Ovary (tissue), 7 donors: ENCODE measurements at regions not wholly inside any gene's neighbourhood (a gene's known extent, or its start where the extent isn't known, plus 50 kb on each side); places are given as distances from the start of the nearest gene placed in this dataset.

Experiments
- DNase-seq, 5 donors: peaks; one replicate each; pipeline ENCODE4 v3.0.0-alpha.2; 2019 to 2020
- H3K27ac ChIP-seq, 2 donors: fragments of 200-600 bp; one replicate each; pipeline versions ENCODE4 v1.5.1 to v1.8.0; 2019 to 2022
- H3K27me3 ChIP-seq: fragments of 200-600 bp; one replicate; pipeline ENCODE4 v1.8.0; 2022
- H3K36me3 ChIP-seq: fragments of 200-600 bp; sonication (generic); one replicate; pipeline ENCODE4 v1.5.1; 2019
- H3K4me1 ChIP-seq: one replicate; pipeline ENCODE4 v1.8.1; 2013; ENCODE audit warnings: mild to moderate bottlenecking, moderate library complexity; ENCODE audit not compliant: insufficient read depth
- H3K4me3 ChIP-seq: fragments of 200-600 bp; sonication (generic); one replicate; pipeline ENCODE4 v1.5.1; 2017
- H3K9me3 ChIP-seq, 2 donors: fragments of 200-600 bp in 1 of 2; sonication (generic) in 1 of 2; one replicate each; pipeline versions ENCODE4 v1.5.1 to v1.8.1; 2013 to 2019; ENCODE audit warnings: mild to moderate bottlenecking in 1 of 2, moderate library complexity in 1 of 2
- EP300 ChIP-seq: sonication (generic); formaldehyde crosslinking; IDR thresholded peaks from one replicate; pipeline ENCODE4 v1.6.1; 2017; ENCODE audit warnings: antibody characterized with exemption
- POLR2A ChIP-seq: fragments of 450-650 bp; IDR thresholded peaks from one replicate; pipeline ENCODE4 v1.6.1; 2017; ENCODE audit warnings: antibody characterized with exemption, mild to moderate bottlenecking, moderate library complexity
- WGBS, 3 donors: extraction: QIAGEN DNeasy Blood & Tissue Kit in 1 of 3; methylation state at CpG; one replicate each; pipeline versions ENCODE4 v1.1.5 to v1.1.7; 2013 to 2017; 5-methylcytosine and 5-hydroxymethylcytosine counted together
- intact Hi-C, 4 donors: fragments of 100-400 bp; cut with DNase I; formaldehyde crosslinking; loops; one replicate each; pipeline versions ENCODE4 v1.11.0 to v1.15.1; 2022 to 2023
- TF ChIP-seq, protein P1 (sequence below), 3 donors: fragments of 450-650 bp in 2 of 3; fragments of 200-600 bp in 1 of 3; IDR thresholded peaks; one replicate each; pipeline versions ENCODE4 v1.5.1 to v1.8.0; 2016 to 2022; ENCODE audit warnings: antibody characterized with exemption in 3 of 3, mild to moderate bottlenecking in 1 of 3
- donor health status: DM: no; HTN: no; CAD: no; lungs with moderate emphysema.
- donor health status: DM: no; HTN: no; CAD: no.
- donor health status: Bipolar disorder and iron deficiency.
- donor health status: DM: no; HTN: no; CAD: no.
- donor health status: DM: yes; HTN: yes; CAD: no.

DNA sequence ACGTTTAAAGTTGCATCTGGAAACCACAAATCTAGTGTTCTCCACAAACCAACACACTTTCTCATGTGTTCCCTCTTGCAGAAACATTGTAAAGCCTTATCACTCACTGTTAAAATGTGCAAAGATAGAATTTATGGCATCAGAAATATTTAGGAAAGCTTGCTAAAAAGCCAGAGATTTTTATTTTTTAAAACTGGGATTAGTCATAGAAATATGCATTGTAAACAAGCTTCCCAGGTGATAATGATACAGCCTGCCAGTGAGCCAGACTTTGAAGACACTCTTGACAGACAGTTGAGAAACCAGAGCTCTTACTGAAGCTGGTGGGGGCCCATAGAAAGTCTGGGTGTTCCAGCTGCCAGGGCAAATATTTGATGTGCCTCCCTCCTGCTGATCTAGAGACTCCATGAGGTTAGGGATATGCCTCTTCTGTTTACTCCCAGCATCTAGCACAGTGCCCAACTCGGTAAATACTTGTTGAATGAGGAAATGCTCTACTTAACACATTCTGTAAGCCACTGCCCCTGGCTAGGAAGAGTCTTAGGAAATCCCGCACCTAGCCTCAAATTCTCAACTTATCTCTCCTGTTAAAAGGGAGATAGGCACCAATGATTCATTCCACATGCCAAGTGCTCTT, 179.0 kb upstream of the RASGEF1B start:
- no peaks in the 10 kb centered on the region for H3K27me3 ChIP-seq
- DNase-seq: no peak
- no peaks in the 10 kb centered on the region for H3K36me3 ChIP-seq
- 48 to 60% (median 51%) methylated on average over 3 of the region's 3 CpGs for WGBS, 3 donors
- intact Hi-C loops: no loop called here
- no peaks in the 10 kb centered on the region for H3K4me1 ChIP-seq
- H3K4me3 ChIP-seq: no peak overlapping the region
- H3K27ac ChIP-seq: no peak overlapping the region
- TF ChIP-seq POLR2A (no peak), EP300 (no peak)
- TF ChIP-seq, protein P1, sequence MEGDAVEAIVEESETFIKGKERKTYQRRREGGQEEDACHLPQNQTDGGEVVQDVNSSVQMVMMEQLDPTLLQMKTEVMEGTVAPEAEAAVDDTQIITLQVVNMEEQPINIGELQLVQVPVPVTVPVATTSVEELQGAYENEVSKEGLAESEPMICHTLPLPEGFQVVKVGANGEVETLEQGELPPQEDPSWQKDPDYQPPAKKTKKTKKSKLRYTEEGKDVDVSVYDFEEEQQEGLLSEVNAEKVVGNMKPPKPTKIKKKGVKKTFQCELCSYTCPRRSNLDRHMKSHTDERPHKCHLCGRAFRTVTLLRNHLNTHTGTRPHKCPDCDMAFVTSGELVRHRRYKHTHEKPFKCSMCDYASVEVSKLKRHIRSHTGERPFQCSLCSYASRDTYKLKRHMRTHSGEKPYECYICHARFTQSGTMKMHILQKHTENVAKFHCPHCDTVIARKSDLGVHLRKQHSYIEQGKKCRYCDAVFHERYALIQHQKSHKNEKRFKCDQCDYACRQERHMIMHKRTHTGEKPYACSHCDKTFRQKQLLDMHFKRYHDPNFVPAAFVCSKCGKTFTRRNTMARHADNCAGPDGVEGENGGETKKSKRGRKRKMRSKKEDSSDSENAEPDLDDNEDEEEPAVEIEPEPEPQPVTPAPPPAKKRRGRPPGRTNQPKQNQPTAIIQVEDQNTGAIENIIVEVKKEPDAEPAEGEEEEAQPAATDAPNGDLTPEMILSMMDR (IDR thresholded peaks at IDR 0.05): no peak
- H3K9me3 ChIP-seq: no peaks in the 10 kb centered on the region

DNA sequence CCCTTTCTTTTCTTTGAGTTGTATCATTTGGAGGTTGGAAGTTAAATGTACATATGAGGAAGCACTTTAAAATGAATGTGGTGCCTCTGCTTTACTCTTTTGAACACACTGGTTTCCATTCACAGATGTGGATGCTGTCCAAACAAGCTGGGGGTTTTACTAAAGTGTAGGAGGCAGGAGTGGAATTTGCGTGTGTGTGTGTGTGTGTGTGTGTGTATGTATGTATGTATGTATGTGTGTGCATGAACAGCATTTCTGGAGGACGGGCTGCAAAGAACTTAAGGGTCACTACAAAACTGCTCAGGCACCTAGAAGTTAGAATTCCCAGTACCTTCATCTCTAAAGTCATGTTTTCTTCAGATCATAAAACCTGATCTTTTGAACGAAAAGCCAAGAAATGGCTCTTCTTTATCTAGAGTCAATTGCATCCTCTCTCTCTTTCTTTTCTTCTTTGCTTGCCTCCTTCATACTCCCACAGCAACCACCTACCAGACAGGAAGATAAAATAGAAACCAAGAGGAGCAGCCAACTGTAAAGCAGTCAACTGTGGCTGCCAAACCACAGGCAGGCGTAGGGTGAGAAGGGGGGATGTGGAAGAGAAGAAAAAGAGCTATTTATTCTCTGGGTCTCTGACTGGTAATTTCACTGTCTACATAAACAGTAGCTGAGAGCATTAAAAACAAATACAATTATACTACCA, 177.0 kb upstream of the RASGEF1B start:
- TF ChIP-seq POLR2A (no peak), EP300 (no peak)
- TF ChIP-seq, protein P1 (IDR thresholded peaks at IDR 0.05): no peak
- no peaks in the 10 kb centered on the region for H3K9me3 ChIP-seq
- WGBS, 3 donors: 19 to 27% (median 22%) methylated on average over 4 of the region's 4 CpGs

DNA sequence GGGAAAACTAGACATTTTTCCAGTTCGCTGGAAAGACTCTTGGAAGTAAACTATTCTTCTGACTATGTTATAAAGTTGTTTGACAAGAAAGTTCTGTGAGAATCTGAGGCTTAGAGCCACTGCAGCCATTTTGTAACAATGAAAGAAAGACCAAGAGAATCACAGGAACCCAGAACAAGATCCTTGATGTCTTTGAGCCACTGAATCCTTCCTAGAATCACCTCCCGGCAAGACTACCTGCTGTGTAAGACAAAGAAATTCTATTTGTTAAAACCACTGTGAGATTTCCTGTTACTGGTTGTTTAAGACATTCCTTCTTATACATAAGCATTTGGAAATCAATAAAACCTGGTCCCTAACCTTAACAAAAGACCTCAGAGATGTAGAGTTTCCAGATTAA, 175.7 kb upstream of the RASGEF1B start:
- Histone ChIP-seq H3K27me3 (no peaks in the 10 kb centered on the region), H3K36me3 (no peaks in the 10 kb centered on the region), H3K4me1 (no peaks in the 10 kb centered on the region), H3K4me3 (no peak overlapping the region), H3K27ac (no peak overlapping the region), H3K9me3 (no peaks in the 10 kb centered on the region)
- WGBS, 3 donors: 98 to 100% (median 99%) methylated on average over 2 of the region's 2 CpGs
- intact Hi-C loops: no loop called here
- DNase-seq: no peak
- TF ChIP-seq, protein P1 (IDR thresholded peaks at IDR 0.05): no peak
- TF ChIP-seq EP300: no peak
- no peak for TF ChIP-seq POLR2A

More for the DNA sequence above, 177.0 kb upstream of the RASGEF1B start:
- intact Hi-C loops: no loop called here
- no peaks in the 10 kb centered on the region for H3K27me3 ChIP-seq
- DNase-seq: peak in 1 of 5 donors; percentile 18
- H3K4me1 ChIP-seq: no peaks in the 10 kb centered on the region
- H3K27ac ChIP-seq: no peak overlapping the region
- no peak overlapping the region for H3K4me3 ChIP-seq
- no peaks in the 10 kb centered on the region for H3K36me3 ChIP-seq

DNA sequence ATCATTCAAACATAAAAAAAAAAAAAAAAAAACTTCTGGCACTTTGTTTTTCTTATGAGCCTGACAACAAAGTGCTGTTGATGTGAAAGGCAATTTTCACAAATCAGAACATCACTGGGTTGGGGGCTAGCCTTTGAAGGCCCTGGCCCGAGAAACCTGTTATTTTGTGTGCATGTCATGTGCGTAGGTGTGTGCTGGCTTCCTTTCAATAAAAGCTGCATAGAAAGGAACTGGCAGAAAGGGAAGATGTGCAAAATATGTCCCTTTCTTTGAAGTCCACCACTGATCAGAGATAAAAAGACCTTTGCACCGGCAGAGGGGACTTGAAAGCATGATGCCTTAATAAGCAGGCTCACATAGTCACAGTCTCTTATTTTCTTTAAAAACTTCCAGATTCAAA, 170.8 kb upstream of the RASGEF1B start:
- intact Hi-C loops: no loop called here
- no peak overlapping the region for H3K27ac ChIP-seq
- no peaks in the 10 kb centered on the region for H3K9me3 ChIP-seq
- no peaks in the 10 kb centered on the region for H3K36me3 ChIP-seq
- DNase-seq: no peak
- TF ChIP-seq POLR2A: no peak
- no peak for TF ChIP-seq EP300
- TF ChIP-seq, protein P1 (IDR thresholded peaks at IDR 0.05): no peak
- no peaks in the 10 kb centered on the region for H3K27me3 ChIP-seq
- 59 to 78% (median 64%) methylated on average over 3 of the region's 3 CpGs for WGBS, 3 donors
- H3K4me1 ChIP-seq: no peaks in the 10 kb centered on the region
- H3K4me3 ChIP-seq: no peak overlapping the region
